DND-41 (cell line): ENCODE measurements at regions not wholly inside any gene's neighbourhood (a gene's known extent, or its start where the extent isn't known, plus 50 kb on each side); places are given as distances from the start of the nearest gene placed in this dataset.

Source experiments
- CTCF ChIP-seq: IDR thresholded peaks from 2 replicates; pipeline ENCODE4 v1.5.1; 2012; ENCODE audit warnings: borderline replicate concordance, low read length, moderate library complexity, mild to moderate bottlenecking; ENCODE audit not compliant: poor library complexity, severe bottlenecking; ENCODE audit errors: extremely low read depth
- EZH2 ChIP-seq: IDR thresholded peaks from 3 replicates; pipeline ENCODE4 v1.6.1; 2012; ENCODE audit warnings: borderline replicate concordance, low read depth, mild to moderate bottlenecking, moderate library complexity, low read length, inconsistent platforms; ENCODE audit not compliant: severe bottlenecking

GRCh38 chr20:24056491-24056890 lies 67.9 kb upstream of the GGTLC1 start:
- TF ChIP-seq CTCF (no peak), EZH2 (no peak)
